K562 (cell line): ENCODE measurements at regions not wholly inside any gene's neighbourhood (a gene's known extent, or its start where the extent isn't known, plus 50 kb on each side); places are given as distances from the start of the nearest gene placed in this dataset.

Source experiments
- ATAC-seq: fragments of 200-7000 bp; cut with Tn5 transposase; 3 replicates; pipeline ENCODE4 v1.9.1; 2020; ENCODE audit warnings: moderate library complexity
- BruUV-seq: library from RNA; stranded (reverse); fragments of 400-500 nt; replicated peaks from 2 replicates; lab custom pipeline; 2021; lab: Mats Ljungman, UMichigan
- CTCF ChIA-PET: fragments of 300-600 bp; formaldehyde crosslinking; extraction: SDS; loops from one replicate; lab custom pipeline; 2021; ENCODE audit warnings: low intra/inter-chr PET ratio; lab: Yijun Ruan, JAX
- POLR2A ChIA-PET: fragments of 300-600, 350-650 bp; sonication (Branson Sonifier 250); formaldehyde crosslinking; extraction: SDS; loops from one replicate; lab custom pipeline; 2021; ENCODE audit warnings: antibody characterized with exemption, inconsistent platforms; lab: Yijun Ruan, JAX
- DNase-seq, 4 experiments: peaks; one replicate each; pipeline versions ENCODE4 v3.0.0 to v3.0.0-alpha.2; 2011 to 2018; ENCODE audit warnings: low spot score in 3 of 4, mixed read lengths in 3 of 4; ENCODE audit errors: extremely low read depth in 1 of 4
- FAIRE-seq: peaks from 2 replicates; lab custom pipeline; 2011; peaks lifted over from hg19 to GRCh38; lab: Jason Lieb, UNC
- H2AFZ ChIP-seq: 2 replicates; pipeline ENCODE4 v1.6.0; 2011; ENCODE audit warnings: low read depth, low read length, control low read depth, inconsistent platforms
- H3K27ac ChIP-seq: fragments of 200-600 bp; 3 replicates; pipeline ENCODE4 v1.8.0; 2011; ENCODE audit warnings: low read depth, mild to moderate bottlenecking, control low read depth, inconsistent platforms, low read length, moderate library complexity, mixed read lengths; ENCODE audit errors: extremely low read depth
- H3K27me3 ChIP-seq, 2 experiments: fragments of 300-600 bp in 1 of 2; 2 replicates in 1 of 2; 3 replicates in 1 of 2; pipeline versions ENCODE4 v1.6.0 to v1.8.0; 2011; ENCODE audit warnings: inconsistent platforms in 2 of 2, low read length in 2 of 2, mild to moderate bottlenecking in 1 of 2, mixed read lengths in 1 of 2, moderate library complexity in 1 of 2; ENCODE audit not compliant: control insufficient read depth in 2 of 2, insufficient read depth in 2 of 2
- H3K36me3 ChIP-seq: fragments of 300-600 bp; 3 replicates; pipeline ENCODE4 v1.8.0; 2011; ENCODE audit warnings: mild to moderate bottlenecking, low read length, inconsistent platforms; ENCODE audit not compliant: control insufficient read depth, insufficient read depth
- H3K4me1 ChIP-seq, 2 experiments: fragments of 200-600 bp in 1 of 2; replicated peaks in 1 of 2; 2 replicates in 1 of 2; 3 replicates in 1 of 2; pipeline versions ENCODE4 v1.5.1 to v1.8.0; 2011; ENCODE audit warnings: inconsistent platforms in 2 of 2, low read length in 2 of 2, mild to moderate bottlenecking in 1 of 2, mixed read lengths in 1 of 2, moderate library complexity in 1 of 2; ENCODE audit not compliant: control insufficient read depth in 2 of 2, insufficient read depth in 2 of 2
- H3K4me2 ChIP-seq: 2 replicates; pipeline ENCODE4 v1.6.1; 2011; ENCODE audit warnings: low read length, control low read depth, inconsistent platforms, mixed read lengths; ENCODE audit not compliant: insufficient read depth
- H3K4me3 ChIP-seq: fragments of 200-600 bp; sonication (generic), shearing (Covaris generic); 2 replicates; pipeline ENCODE4 v1.5.1; 2016; ENCODE audit warnings: control low read depth, inconsistent platforms
- H3K79me2 ChIP-seq: fragments of 200-600 bp; 3 replicates; pipeline ENCODE4 v1.8.0; 2011; ENCODE audit warnings: low read length, inconsistent platforms; ENCODE audit not compliant: control insufficient read depth, insufficient read depth
- H3K9ac ChIP-seq, 2 experiments: 2 replicates each; pipeline versions ENCODE4 v1.6.0 to v1.6.1; 2011; ENCODE audit warnings: low read depth in 2 of 2, low read length in 2 of 2, control low read depth in 1 of 2, inconsistent platforms in 1 of 2, mild to moderate bottlenecking in 1 of 2, mixed read lengths in 1 of 2; ENCODE audit not compliant: insufficient read depth in 1 of 2
- H3K9me1 ChIP-seq: one replicate; pipeline ENCODE4 v1.6.0; 2011; ENCODE audit warnings: inconsistent platforms, mild to moderate bottlenecking, low read length, moderate library complexity; ENCODE audit not compliant: control insufficient read depth, insufficient read depth
- H3K9me3 ChIP-seq: replicated peaks from 2 replicates; pipeline ENCODE4 v1.5.1; 2011; ENCODE audit warnings: low read depth, low read length, inconsistent platforms; ENCODE audit not compliant: control insufficient read depth, insufficient read depth
- H4K20me1 ChIP-seq: replicated peaks from 2 replicates; pipeline ENCODE4 v1.6.1; 2011; ENCODE audit warnings: low read length, inconsistent platforms, mixed read lengths; ENCODE audit not compliant: control insufficient read depth, insufficient read depth
- ARHGAP35 ChIP-seq: fragments of 450-650 bp; IDR thresholded peaks from 2 replicates; pipeline ENCODE4 v1.6.1; 2018; ENCODE audit not compliant: partially characterized antibody
- CHCHD3 ChIP-seq: fragments of 250-450 bp; sonication (Bioruptor Pico); IDR thresholded peaks from 2 replicates; pipeline ENCODE4 v2.1.2; 2022; ENCODE audit warnings: mild to moderate bottlenecking
- RFX7 ChIP-seq: fragments of 250-450 bp; sonication (Bioruptor Pico); IDR thresholded peaks from 2 replicates; pipeline ENCODE4 v1.5.1; 2021; ENCODE audit warnings: mild to moderate bottlenecking
- ZNF12 ChIP-seq: sonication (generic); formaldehyde crosslinking; IDR thresholded peaks from 2 replicates; pipeline ENCODE4 v1.4.0; 2020; ENCODE audit warnings: mild to moderate bottlenecking, missing genetic modification reagents
- WGBS: fragments of 100-300 bp; shearing (Covaris generic); methylation state at CpG from one replicate; pipeline ENCODE4 v1.1.6; 2016; ENCODE audit warnings: low coverage, mixed read lengths; ENCODE audit not compliant: insufficient coverage; ENCODE audit errors: missing lambda C conversion rate; 5-methylcytosine and 5-hydroxymethylcytosine counted together
- in situ Hi-C: fragments of 300-500 bp; cut with MboI; formaldehyde crosslinking; loops from 4 replicates; pipeline ENCODE4 v1.15.0; 2018; ENCODE audit warnings: inconsistent platforms, mixed read lengths
- intact Hi-C: fragments of 100-400 bp; cut with micrococcal nuclease; formaldehyde crosslinking; loops from 2 replicates; pipeline ENCODE4 v1.14.2; 2022
- TF ChIP-seq, protein P1 (sequence below): fragments of 200-800 bp; sonication (Bioruptor generic); IDR thresholded peaks from 2 replicates; pipeline ENCODE4 v1.6.1; 2017; ENCODE audit warnings: missing genetic modification characterization, missing compliant biosample characterization
- TF ChIP-seq, protein P2 (sequence below), 2 experiments: fragments of 450-650 bp in 1 of 2; sonication (generic) in 1 of 2; formaldehyde crosslinking in 1 of 2; IDR thresholded peaks in 1 of 2; conservative IDR thresholded peaks in 1 of 2; 2 replicates each; pipeline versions ENCODE4 v1.6.1 to v1.8.1; 2016 to 2023; ENCODE audit warnings: mild to moderate bottlenecking in 2 of 2, moderate library complexity in 2 of 2, inconsistent platforms in 1 of 2, missing genetic modification reagents in 1 of 2
- TF ChIP-seq, protein P3 (sequence below): IDR thresholded peaks from 2 replicates; pipeline ENCODE4 v1.6.1; 2011; ENCODE audit warnings: borderline replicate concordance, low read depth, mild to moderate bottlenecking, moderate library complexity, low read length; ENCODE audit not compliant: insufficient read depth, poor library complexity, severe bottlenecking
- TF ChIP-seq, protein P4 (sequence below), 3 experiments: fragments of 200-800 bp in 1 of 3; fragments of 250-450 bp in 1 of 3; fragments of 450-650 bp in 1 of 3; sonication (Bioruptor Pico) in 1 of 3; sonication (Bioruptor generic) in 1 of 3; formaldehyde crosslinking in 1 of 3; IDR thresholded peaks; 2 replicates each; pipeline versions ENCODE4 v1.6.1 to v1.8.0; 2016 to 2022; ENCODE audit warnings: mild to moderate bottlenecking in 2 of 3, missing genetic modification characterization in 2 of 3, missing compliant biosample characterization in 1 of 3, moderate library complexity in 1 of 3
- TF ChIP-seq, protein P5 (sequence below): fragments of 250-450 bp; sonication (Bioruptor Pico); IDR thresholded peaks from 2 replicates; pipeline ENCODE4 v1.8.0; 2022; ENCODE audit warnings: inconsistent platforms, mild to moderate bottlenecking, moderate library complexity, borderline replicate concordance

DNA sequence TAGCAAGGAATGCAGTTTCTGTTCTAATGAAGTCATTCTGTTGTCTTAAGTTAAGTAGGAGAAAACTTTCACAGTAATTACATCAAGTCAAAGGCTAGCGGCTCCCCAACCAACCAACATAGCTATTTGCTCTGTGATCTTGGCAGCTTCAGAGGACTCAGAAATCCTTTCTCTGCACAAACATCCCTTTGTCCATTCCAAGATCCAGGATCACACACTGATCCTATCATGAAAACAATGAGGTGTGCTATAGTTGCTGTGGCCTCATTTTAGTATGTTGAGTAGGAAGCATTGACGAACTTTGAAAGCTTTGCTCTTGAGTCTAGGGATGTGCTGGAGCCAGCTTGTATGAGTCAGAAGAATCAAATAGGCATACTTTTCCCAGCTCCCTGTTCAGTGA is 218.2 kb upstream of the PRSS58 start:
- no peak for ATAC-seq
- DNase-seq: no peak
- in situ Hi-C loops: no loop called here
- H3K4me2 ChIP-seq: no peak overlapping the region
- intact Hi-C loops: no loop called here
- H3K27me3 ChIP-seq: no peaks in the 10 kb centered on the region; a peak in 1 of 5 replicates
- H3K4me3 ChIP-seq: no peak overlapping the region
- H3K9ac ChIP-seq: no peak overlapping the region
- no peaks in the 10 kb centered on the region for H3K36me3 ChIP-seq
- no peaks in the 10 kb centered on the region for H4K20me1 ChIP-seq
- no peaks in the 10 kb centered on the region for H3K4me1 ChIP-seq
- POLR2A ChIA-PET: no interaction called here
- no peaks in the 10 kb centered on the region for H3K9me3 ChIP-seq
- 5% methylated on average over 2 of the region's 2 CpGs for WGBS
- no peak overlapping the region for H3K27ac ChIP-seq
- TF ChIP-seq ARHGAP35 (no peak), RFX7 (CRISPR knock-in tag) (no peak), CHCHD3 (CRISPR knock-in tag) (no peak), ZNF12 (CRISPR knock-in tag) (no peak)
- TF ChIP-seq, protein P1, sequence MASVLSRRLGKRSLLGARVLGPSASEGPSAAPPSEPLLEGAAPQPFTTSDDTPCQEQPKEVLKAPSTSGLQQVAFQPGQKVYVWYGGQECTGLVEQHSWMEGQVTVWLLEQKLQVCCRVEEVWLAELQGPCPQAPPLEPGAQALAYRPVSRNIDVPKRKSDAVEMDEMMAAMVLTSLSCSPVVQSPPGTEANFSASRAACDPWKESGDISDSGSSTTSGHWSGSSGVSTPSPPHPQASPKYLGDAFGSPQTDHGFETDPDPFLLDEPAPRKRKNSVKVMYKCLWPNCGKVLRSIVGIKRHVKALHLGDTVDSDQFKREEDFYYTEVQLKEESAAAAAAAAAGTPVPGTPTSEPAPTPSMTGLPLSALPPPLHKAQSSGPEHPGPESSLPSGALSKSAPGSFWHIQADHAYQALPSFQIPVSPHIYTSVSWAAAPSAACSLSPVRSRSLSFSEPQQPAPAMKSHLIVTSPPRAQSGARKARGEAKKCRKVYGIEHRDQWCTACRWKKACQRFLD (CRISPR knock-in tag): no peak
- TF ChIP-seq, protein P2, sequence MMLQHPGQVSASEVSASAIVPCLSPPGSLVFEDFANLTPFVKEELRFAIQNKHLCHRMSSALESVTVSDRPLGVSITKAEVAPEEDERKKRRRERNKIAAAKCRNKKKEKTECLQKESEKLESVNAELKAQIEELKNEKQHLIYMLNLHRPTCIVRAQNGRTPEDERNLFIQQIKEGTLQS (IDR thresholded peaks at IDR 0.05): no peak
- TF ChIP-seq, protein P2 (CRISPR knock-in tag; conservative IDR thresholded peaks at IDR 0.05): no peak
- TF ChIP-seq, protein P3, sequence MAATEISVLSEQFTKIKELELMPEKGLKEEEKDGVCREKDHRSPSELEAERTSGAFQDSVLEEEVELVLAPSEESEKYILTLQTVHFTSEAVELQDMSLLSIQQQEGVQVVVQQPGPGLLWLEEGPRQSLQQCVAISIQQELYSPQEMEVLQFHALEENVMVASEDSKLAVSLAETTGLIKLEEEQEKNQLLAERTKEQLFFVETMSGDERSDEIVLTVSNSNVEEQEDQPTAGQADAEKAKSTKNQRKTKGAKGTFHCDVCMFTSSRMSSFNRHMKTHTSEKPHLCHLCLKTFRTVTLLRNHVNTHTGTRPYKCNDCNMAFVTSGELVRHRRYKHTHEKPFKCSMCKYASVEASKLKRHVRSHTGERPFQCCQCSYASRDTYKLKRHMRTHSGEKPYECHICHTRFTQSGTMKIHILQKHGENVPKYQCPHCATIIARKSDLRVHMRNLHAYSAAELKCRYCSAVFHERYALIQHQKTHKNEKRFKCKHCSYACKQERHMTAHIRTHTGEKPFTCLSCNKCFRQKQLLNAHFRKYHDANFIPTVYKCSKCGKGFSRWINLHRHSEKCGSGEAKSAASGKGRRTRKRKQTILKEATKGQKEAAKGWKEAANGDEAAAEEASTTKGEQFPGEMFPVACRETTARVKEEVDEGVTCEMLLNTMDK: no peak
- TF ChIP-seq, protein P4, sequence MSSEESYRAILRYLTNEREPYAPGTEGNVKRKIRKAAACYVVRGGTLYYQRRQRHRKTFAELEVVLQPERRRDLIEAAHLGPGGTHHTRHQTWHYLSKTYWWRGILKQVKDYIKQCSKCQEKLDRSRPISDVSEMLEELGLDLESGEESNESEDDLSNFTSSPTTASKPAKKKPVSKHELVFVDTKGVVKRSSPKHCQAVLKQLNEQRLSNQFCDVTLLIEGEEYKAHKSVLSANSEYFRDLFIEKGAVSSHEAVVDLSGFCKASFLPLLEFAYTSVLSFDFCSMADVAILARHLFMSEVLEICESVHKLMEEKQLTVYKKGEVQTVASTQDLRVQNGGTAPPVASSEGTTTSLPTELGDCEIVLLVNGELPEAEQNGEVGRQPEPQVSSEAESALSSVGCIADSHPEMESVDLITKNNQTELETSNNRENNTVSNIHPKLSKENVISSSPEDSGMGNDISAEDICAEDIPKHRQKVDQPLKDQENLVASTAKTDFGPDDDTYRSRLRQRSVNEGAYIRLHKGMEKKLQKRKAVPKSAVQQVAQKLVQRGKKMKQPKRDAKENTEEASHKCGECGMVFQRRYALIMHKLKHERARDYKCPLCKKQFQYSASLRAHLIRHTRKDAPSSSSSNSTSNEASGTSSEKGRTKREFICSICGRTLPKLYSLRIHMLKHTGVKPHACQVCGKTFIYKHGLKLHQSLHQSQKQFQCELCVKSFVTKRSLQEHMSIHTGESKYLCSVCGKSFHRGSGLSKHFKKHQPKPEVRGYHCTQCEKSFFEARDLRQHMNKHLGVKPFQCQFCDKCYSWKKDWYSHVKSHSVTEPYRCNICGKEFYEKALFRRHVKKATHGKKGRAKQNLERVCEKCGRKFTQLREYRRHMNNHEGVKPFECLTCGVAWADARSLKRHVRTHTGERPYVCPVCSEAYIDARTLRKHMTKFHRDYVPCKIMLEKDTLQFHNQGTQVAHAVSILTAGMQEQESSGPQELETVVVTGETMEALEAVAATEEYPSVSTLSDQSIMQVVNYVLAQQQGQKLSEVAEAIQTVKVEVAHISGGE (CRISPR knock-in tag; IDR thresholded peaks at IDR 0.05): no peak
- TF ChIP-seq, protein P5, sequence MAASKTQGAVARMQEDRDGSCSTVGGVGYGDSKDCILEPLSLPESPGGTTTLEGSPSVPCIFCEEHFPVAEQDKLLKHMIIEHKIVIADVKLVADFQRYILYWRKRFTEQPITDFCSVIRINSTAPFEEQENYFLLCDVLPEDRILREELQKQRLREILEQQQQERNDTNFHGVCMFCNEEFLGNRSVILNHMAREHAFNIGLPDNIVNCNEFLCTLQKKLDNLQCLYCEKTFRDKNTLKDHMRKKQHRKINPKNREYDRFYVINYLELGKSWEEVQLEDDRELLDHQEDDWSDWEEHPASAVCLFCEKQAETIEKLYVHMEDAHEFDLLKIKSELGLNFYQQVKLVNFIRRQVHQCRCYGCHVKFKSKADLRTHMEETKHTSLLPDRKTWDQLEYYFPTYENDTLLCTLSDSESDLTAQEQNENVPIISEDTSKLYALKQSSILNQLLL (CRISPR knock-in tag): no peak
- no peaks in the 10 kb centered on the region for H3K79me2 ChIP-seq
- CTCF ChIA-PET: no interaction called here
- FAIRE-seq: no peak
- H2AFZ ChIP-seq: no peak overlapping the region
- no peaks in the 10 kb centered on the region for H3K9me1 ChIP-seq
- no TSS peak for BruUV-seq
